Esophagus mucosa (tissue), 1 donor: ENCODE measurements at regions not wholly inside any gene's neighbourhood (a gene's known extent, or its start where the extent isn't known, plus 50 kb on each side); places are given as distances from the start of the nearest gene placed in this dataset.
"Not testable (repeated sequence)": the region's sequence is repeated elsewhere in the genome, so short reads cannot be mapped to it uniquely, and the experiment has no call there.

Experiments
- ATAC-seq: fragments of 200-7000 bp; cut with Tn5 transposase; one replicate; pipeline ENCODE4 v1.9.1; 2020
- donor health status: DM: yes; HTN: yes; CAD: no.

DNA sequence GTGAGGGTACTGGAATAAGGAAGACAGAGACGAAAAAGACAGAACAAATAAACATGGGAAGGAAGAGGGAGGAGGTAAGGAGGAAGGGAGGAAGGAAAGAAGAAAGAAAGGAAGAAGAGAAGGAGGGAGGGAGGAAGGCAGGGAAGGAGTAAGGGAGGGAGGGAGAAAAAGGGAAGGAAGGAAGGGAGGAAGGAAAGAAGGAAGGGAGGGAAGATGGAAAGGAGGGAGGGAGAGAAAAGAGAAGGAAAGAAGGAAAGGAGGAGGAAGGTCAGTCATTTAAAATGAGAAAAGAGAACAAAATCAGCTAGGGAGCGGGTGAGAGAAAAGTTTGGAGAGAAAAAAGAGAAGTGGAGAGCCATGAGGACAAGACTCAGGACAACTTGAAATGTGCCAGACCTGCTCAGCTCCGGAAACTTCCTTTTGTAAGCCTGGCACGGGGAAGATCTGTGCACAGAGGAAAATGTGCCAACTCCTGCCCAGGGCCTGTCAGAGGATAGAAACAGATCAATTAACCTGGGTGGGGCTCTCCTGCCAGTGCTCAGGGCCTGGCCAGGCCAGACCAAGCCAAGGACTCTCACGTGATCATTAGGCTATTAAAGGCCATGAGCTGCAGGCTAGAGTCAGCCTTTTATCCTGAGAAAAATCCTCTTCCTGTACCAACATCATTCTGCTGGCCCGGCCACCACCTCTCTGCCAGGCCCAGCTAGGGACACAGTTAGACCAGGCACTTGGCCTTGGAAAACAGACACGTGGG lies 50.1 kb upstream of the BCL6 start:
- peak; percentile 45 for ATAC-seq

DNA sequence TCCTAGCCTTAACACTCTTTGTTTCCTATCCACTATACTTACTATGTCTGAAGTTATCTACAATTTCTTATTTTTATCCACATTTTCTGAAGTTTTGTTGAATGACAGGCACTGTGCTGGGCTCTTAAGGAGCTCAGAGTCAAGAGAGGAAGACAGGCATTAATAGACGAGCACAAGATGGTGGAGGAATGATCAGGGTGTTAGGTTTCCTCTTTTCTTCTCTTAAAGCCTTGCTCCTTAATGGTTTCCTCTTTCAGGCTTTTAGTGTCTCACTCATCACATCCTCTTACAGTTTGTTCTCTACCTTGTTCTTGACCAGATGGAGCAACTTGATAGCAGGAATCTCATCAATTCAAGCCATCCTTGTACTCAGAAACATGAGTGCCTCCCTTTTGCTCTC lies 52.9 kb upstream of the BCL6 start:
- no peak for ATAC-seq

DNA sequence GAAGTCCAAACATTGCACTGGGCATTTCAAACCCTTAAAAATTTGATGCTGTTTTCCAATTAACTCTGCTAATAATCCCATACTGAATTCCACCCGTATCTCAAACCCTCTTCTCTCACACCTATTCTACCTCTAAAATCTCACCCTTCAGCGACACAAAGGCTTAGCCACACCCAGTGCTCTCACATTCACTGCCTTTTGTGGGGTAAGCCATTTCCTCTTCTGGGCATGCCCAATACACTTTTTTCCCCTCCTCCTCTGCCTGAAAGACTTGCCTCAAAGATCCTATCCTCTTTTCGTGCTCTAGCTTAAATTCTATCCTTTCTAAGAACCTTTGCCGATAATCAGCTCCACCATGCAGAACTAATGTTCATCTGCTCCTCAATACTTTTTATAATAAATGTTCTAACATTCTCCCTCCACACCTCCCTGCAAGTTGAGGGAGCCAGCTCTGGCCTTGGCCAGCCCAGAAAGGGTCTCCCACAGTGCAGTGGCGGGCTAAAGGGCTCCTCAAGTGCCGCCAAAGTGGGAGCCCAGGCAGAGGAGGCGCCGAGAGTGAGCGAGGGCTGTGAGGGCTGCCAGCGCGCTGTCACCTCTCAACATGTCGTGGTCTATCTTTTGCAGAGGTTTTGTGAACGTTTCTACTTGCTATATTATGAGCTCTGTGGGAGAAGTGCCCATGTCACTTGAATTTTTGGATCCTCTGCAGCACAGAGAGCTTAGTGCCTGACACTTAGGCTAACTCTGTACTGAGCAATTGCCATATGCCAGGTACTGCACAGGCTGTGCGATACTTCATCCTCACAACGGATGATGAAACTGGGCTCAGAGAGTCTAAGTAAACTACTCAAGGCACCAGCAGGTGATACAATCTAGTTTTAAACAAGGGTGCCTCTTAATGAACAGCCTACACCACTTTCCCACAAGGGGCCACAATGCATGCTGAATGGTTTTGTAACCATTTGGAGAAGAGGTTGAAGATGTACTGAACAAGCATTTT lies 53.6 kb upstream of the BCL6 start:
- peak; percentile 55 for ATAC-seq

DNA sequence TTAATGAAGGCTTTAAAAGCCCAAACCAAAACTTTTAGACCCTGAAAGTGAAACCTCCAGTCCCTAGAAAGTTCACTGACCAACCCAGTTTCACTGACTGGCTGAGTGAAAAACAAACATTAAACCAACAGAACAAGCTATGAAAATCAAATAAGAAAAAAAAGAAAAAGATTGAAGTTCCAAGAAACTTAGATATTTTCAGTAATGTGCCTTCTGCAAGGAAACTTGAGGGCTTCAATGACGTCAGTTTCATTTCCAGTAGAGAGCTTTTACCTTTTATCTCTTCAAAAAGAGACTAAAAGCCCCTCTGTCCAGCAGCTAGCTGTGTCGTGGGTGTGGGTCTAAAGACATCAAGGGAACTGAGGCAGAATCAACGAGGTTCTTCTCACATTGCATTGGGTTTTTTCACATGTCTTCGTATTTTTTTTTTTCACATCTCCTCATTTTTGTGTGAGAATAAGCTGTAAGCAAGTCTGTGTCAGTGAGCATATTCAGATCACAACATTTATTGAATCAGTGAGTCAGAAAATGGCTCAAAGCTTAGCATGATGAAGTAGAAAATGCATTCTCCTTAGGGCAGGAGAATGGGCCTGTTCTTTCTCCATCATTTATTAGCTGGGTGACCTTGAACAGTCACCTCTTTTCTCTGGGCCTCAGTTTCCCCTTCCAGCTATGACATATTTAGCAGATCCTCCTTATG lies 54.8 kb upstream of the BCL6 start:
- no peak for ATAC-seq

DNA sequence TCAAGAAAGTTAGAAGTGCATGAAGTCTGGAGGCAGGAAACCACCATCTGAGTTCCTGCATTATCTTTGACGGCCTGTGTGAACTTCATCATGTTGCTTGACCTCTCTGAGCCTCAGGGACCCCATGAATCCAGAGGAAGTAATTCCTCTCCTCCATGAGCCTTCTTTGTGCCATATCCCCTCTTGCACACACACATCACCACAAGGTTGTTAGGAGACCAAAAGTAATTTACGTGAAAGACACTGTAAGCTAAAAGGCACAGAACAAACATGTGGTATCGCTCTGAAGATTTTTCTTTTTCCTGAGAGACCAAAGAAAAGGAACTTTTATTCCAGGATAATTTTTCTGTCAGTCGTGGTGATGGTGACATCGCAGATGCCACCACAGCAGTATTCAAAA lies 55.9 kb upstream of the BCL6 start:
- no peak for ATAC-seq

DNA sequence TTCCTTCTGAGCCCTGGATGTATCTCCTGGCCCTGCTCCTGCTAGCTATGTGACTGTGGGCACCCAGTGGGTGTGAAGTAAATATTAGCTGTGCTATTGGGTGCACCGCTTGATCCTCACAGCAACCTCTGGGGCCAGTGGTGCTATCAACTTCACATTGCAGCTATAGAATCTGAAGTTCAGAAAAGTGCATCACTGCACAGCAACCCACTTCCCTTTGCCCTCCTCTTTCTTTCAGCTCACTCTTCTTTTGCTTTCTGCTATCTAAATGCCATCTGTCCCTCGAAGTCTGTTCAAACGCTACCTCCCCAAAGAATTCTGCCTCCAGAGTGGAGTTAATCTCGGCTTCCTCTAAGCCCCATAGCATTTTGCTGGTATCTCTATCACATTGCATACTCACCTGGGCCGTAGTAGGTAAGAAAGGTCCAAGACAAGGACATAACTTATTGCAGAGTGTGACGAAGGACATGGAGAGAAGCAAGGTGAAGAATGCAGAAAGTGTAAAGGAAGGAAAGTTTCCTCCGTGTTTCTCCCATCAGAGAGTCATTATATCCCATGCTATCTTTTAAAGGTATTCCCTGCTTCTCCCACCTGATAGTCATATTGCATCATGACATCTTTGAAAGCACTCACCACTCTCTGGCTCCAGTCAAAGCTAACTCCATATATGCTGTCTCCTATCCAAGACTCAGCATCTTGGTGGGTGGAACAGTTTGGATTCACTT lies 57.1 kb upstream of the BCL6 start:
- no peak for ATAC-seq

DNA sequence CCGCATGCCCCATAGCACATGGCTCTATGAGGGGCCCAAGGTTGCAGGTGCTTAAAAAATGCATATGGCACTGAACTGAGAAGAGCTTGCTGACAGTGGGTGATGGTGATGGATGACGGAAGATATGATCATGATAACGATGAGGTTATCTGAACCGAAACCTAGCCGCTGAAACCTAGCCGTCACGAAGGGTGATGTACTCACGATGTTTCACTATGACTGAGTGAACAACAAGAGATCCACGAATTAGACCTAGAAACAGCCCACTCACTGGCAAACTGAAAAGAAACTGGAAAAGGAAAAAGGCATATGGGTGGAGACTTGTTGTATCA lies 57.6 kb upstream of the BCL6 start:
- ATAC-seq = no peak

DNA sequence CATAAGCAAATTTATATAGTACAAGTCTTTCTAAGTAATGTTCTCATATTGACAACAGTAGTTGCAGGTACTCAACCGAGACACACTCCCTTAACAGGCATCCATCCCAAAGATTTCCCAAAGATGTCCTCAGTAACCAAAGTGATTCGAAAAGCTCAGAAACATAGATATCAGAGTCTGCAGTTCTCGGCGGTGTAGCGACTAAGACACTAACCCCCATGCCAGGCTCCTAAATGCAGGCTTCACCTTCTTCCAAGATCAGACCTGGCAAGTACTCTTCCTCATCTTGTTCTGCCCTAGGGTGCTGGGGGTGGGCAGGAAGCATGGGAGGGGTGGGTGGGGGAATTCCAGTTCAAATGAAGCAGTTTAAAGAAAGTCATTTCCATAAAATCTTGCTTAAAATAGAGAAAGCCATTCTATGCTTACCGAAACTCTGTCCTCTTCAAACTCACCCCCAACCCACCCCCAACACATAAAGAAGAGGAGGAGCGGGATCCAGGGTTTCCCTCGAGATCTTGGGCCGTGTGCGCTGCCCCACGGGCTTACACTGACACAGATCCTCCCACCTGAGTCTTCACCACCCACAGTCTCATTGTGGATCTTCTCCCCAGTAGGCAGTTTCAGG lies 59.0 kb upstream of the BCL6 start:
- ATAC-seq = no peak

DNA sequence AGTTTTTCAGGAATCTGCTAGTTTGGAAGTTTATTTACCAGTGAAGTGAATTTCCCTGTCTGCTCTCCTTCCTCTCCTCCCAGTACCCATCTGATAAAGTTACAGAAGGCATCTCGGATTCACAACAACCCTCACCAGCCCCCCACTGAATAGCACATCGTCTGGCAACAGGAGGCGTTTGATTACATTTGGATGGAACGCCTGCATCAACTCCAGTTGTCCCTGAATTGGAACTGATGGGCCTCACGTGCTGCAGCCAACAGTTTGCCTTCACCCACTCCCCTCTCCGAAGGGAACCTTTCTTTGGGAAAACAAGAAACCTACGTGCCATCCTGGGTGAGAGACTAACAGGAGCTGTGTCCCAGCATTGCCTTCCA lies 59.5 kb upstream of the BCL6 start:
- no peak for ATAC-seq

DNA sequence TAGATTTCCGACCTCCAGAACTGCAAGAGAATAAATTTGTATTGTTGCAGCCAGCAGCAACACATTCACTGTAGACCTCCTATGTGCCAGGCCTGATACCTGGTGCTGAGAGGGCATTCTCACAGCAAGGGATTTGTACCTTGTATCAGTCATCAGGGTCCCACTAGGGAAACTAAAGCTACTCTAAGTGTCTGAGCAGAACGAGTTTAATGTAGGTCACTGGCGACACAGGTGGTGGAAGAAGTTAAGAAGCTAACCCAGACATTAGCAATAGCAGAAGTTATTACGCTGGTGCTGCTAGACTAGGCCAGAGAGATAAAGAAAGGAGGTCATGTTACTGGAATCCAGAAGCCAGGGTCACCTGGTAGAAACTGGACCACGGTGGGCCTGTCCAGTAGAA lies 60.5 kb upstream of the BCL6 start:
- ATAC-seq = no peak

DNA sequence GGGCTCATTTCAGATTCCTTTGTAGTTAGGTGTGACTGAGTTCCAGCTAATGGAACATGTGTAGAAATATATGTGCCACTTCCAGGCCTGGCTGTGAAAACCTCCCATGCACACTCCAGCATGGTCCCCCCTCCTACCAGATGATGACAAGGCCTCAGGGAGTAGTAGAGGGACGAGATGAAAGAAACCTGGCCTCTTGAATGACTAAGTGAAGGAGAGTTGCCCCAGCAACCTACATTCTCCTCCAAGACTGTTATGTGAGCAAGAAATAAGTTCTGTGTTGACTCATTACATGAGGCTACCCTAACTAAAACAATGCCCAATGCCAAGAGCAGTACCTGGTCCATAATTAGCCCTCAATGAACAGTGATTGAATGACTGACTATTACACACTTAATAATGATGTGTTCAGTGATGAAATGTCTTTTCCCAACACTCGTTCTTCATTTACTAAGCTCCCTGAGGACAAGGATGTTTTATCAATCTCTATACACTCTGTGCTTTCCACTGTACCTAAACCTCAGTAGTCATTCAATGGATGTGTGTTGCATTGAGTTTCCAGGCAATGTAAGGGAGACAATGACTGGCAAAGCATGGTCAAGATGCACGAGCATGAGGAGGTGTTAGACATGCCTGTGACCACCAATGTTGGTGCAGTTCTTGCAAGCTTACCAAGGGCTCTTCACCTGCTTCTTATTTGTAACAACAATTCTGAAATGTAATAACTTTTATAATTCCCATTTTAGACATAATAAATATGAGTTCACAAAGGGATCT lies 62.0 kb upstream of the BCL6 start:
- peak; percentile 20 for ATAC-seq

DNA sequence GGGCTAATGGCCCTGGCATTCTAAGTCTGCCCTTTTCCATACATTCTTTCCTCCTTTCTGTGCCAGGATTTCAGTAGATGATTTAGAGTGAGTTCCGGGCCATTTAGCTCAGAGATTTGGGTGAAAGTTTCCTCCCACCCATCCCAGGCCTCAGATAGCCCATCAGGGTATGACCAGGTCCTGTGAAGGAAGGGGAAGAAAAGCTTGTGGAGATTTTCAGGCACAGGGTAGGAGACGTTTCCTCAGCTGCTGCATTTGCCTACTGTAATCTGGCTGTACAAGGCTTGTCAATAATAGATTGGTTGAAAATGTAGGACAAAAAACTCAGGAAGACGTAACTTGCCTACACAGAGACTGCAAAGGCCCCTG lies 63.2 kb upstream of the BCL6 start:
- no peak for ATAC-seq

DNA sequence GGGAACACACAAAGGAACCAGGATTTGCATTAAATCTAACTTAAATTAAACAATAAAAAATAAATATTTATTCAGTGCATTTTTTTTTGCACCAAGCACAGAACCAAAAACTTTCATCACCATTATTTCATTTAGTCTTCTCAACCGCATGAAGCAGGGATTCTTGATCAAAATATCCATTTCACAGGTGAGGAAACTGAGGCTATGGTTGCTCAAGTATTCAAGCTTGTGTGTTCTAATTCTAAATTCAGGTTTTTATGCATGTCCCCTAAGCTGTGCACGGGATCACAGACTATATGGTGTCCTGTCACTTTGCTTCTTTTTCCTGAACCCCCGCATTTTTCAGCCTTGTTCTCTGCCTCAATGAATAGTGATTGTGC lies 64.3 kb upstream of the BCL6 start:
- ATAC-seq = no peak

DNA sequence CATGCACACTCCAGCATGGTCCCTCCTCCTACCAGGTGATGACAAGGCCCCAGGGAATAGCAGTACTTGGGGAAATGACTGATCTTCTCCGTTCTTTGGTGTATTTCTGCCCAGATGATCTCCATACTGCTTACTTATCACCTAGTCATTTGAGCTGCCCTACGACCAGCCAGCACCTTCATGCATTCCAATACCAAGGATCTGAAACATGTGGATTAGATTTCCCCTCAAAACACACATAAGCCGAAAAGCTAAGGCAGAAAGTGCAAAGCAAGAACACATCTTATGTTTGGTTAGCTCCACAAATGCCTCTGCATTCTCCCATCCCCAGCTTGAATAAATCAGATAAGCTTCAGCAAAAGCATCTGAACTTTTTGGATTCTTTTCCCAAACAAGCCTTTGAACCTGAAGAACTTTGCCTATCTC lies 64.8 kb upstream of the BCL6 start:
- no peak for ATAC-seq

DNA sequence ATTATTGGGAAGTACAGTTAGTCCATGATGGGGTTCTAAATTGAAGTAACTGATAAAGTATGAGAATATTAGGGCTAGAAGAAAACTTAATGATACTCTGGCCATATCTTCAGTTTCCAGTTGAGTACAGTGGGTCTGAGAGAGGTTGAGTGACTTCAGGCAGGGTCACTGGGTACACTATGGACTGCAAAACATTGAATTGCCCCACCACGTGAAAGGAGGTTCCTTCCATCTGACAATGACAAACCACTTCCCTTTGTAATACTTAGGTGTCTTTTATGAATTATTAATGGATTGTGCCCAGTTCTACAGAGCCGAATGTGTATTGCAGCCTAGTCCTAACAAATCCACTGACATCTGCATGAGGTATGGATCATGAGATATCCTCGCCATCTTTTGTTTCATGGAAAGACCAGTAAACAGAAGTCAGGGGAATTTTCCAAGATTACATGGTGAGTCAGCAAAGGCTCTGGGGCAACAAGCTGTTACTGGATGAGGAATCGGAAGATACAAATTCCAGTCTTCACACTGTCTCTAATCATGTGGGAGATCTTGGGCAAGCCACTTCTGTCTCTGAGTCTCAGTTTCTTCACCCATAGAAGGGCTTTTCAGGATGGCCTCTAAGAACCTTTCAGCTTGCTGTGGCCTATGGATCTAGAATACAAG lies 66.5 kb upstream of the BCL6 start:
- ATAC-seq = peak; percentile 42

DNA sequence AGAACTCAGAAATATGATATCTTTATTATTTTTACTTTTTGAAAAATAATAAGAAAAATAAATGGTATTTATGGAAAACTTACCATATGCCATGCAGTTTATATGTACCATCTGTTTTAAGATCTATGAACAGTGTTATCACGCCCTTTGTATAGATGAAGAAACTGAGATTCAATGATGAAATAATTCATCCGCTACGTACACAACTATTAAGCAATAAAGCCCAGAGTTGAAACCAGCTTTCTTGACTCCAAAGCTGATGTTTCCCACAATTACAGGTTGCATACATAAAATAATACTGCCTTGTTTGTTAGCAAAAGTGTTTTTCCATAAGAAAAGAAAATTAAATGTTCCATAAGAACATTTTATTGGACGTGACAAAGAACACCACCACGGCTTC lies 67.2 kb upstream of the BCL6 start:
- ATAC-seq = no peak

DNA sequence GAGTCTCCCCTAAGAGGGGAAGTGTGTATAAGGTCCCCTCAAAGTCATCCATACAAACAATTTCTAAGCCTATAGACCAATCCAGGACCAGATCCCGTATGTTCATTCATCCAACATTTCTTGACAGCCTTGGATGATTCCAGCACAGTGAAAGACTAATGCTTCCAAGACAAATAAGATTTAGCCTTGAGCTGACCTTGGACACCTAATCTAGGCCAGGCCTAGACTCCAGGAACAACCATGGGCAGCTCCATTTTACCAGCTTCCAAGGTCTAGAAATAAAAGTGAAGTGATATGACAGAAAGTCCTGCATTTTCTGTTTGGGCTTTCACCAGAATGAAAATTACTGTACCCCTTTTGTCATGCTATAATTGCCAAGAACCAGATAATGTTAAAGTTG lies 67.9 kb upstream of the BCL6 start:
- ATAC-seq = no peak

DNA sequence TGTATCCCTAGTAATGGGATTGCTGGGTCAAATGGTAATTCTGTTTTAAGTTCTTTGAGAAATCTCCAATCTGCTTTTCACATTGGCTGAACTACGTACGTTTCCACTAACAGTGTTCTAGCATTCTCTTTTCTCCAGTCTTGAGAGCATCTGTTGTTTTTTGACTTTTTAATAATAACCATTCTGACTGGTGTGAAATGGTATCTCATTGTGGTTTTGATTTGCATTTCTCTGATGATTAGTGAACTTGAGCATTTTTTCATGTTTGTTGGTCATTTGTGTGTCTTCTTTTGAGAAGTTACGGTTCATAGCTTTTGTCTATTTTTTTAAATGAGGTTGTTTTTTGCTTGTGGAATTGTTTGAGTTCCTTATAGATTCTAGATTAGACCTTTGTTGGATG lies 72.5 kb upstream of the BCL6 start:
- ATAC-seq = not testable (repeated sequence)

DNA sequence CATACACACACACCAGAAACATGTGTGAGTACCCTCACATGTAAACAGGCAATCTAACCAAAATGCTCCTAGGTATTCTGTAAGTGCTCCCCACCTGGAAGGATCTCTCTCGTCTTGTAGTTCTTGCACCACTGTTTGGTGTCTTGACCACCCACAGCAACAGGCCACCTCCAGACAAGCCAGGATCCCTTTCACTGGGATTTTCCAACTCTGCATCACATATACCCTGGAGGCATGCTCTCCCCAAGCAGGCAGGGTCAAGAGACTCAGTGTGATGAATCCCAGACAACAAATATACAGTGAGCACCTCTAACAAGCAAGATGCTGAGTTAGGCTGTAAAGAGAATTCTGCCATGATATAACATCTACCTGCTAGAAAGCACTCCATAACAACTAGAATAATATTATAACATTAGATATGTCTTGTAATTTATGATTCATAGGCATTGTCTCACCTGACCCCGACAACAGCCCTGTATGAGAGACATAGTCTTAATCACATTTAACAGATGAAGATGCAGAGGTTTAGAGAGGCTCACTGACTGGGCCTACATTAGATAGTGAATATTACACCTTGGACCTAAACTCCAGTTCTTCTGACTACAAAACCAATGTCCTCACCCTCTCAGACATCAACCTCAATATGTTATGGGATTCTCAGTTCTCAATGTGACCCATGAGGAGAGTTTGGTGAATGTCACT lies 76.5 kb upstream of the BCL6 start:
- no peak for ATAC-seq

DNA sequence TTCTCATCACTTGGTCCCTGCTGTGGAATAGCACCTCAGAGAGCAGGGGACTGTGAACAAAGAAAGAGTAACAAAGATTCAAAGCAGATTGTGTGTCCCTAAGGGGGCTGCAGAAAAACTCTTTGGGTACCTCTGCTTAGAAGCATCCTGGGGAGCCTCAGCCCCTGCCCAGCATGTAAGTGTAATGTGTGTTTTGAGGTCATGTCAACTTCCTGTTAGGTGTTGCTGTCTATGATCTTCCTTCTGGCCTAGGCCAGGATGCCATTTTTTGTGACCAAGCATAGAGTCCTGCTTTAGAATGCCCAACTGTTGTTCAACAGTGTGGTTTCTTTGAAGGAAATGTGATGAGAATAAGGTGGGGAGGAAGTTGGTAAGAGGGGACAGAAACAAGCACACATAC lies 77.1 kb upstream of the BCL6 start:
- no peak for ATAC-seq
